ENCODE measurements at regions not wholly inside any gene's neighbourhood (a gene's known extent, or its start where the extent isn't known, plus 50 kb on each side); places are given as distances from the start of the nearest gene placed in this dataset.

- Histone ChIP-seq H3K36me3 (ENCODE audit: control insufficient read depth, insufficient read depth, low read length) (no peaks in the 10 kb centered on the region), H3K4me3 (ENCODE audit: low read depth, low read length) (no peak overlapping the region), H3K27me3 (ENCODE audit: control insufficient read depth, insufficient read depth, low read length) (no peaks in the 10 kb centered on the region)
- ChIA-PET CTCF (interaction anchor here (1.2 kb wide), 1 partner anchor 14 kb away, joined by 3 read pairs; no protein-coding TSS in a partner anchor), POLR2A (no interaction called here)
- no peak for DNase-seq (ENCODE audit: low read depth)
- TF ChIP-seq, protein P1, sequence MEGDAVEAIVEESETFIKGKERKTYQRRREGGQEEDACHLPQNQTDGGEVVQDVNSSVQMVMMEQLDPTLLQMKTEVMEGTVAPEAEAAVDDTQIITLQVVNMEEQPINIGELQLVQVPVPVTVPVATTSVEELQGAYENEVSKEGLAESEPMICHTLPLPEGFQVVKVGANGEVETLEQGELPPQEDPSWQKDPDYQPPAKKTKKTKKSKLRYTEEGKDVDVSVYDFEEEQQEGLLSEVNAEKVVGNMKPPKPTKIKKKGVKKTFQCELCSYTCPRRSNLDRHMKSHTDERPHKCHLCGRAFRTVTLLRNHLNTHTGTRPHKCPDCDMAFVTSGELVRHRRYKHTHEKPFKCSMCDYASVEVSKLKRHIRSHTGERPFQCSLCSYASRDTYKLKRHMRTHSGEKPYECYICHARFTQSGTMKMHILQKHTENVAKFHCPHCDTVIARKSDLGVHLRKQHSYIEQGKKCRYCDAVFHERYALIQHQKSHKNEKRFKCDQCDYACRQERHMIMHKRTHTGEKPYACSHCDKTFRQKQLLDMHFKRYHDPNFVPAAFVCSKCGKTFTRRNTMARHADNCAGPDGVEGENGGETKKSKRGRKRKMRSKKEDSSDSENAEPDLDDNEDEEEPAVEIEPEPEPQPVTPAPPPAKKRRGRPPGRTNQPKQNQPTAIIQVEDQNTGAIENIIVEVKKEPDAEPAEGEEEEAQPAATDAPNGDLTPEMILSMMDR (IDR thresholded peaks at IDR 0.05; ENCODE audit: insufficient read depth, low read depth, low read length): no peak
These were observed 164.8 kb downstream of the VEGFC start for GRCh38 chr4:176627916-176628315.

DNA sequence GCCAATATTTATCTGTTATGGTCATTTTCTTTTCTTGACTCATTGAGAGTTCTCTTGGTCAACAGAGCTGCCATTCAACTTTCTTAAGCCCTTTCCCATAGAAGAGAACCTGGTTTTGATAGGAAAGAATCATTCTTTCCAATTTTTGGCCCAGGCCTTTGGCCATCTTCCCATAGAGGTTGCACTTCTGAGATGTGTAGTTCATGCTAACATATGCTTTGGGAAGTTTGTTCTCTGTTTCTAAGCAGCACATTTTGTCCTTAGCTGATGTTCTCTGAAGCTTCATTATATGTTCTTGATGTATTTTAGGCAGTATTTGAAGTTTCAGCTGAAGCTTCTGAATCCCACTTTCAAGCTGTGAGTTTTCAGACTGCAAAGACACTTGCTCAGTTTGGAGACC is 161.1 kb downstream of the VEGFC start:
- CTCF ChIA-PET: no interaction called here
- no peaks in the 10 kb centered on the region for H3K36me3 ChIP-seq (ENCODE audit: control insufficient read depth, insufficient read depth, low read length)
- H3K27me3 ChIP-seq (ENCODE audit: control insufficient read depth, insufficient read depth, low read length): no peaks in the 10 kb centered on the region
- H3K4me3 ChIP-seq (ENCODE audit: low read depth, low read length): no peak overlapping the region
- no peak for DNase-seq (ENCODE audit: low read depth)
- POLR2A ChIA-PET: no interaction called here
- TF ChIP-seq, protein P1 (IDR thresholded peaks at IDR 0.05; ENCODE audit: insufficient read depth, low read depth, low read length): no peak
